Activated T-cell treated with anti-CD3 and anti-CD28 coated beads, Interleukin-2, amount 50 U/mL, for 72 hours (primary cell): ENCODE measurements at regions not wholly inside any gene's neighbourhood (a gene's known extent, or its start where the extent isn't known, plus 50 kb on each side); places are given as distances from the start of the nearest gene placed in this dataset.
"Not testable (repeated sequence)": the region's sequence is repeated elsewhere in the genome, so short reads cannot be mapped to it uniquely, and the experiment has no call there.

Experiments
- ATAC-seq, 2 donors: fragments of 150-1000 bp; cut with Tn5 transposase; replicated peaks in 1 of 2; 2 replicates each; pipeline ENCODE4 v1.10.0; 2021; ENCODE audit warnings: moderate library complexity in 2 of 2, mild to moderate bottlenecking in 1 of 2
- DNase-seq, 2 donors: peaks; one replicate each; pipeline ENCODE4 v3.0.0; 2021 to 2022; ENCODE audit warnings: mixed read lengths in 1 of 2
- H3K27ac Mint-ChIP-seq: one replicate; pipeline ENCODE4 v1.8.0; 2022; ENCODE audit warnings: mild to moderate bottlenecking, moderate library complexity, mixed read lengths
- H3K27me3 Mint-ChIP-seq: one replicate; pipeline ENCODE4 v1.8.0; 2022; ENCODE audit warnings: low read depth, mixed read lengths
- H3K36me3 Mint-ChIP-seq, 2 donors: one replicate each; pipeline ENCODE4 v1.8.0; 2022; ENCODE audit warnings: mixed read lengths in 2 of 2, mild to moderate bottlenecking in 1 of 2; ENCODE audit not compliant: insufficient read depth in 2 of 2
- H3K4me1 Mint-ChIP-seq: one replicate; pipeline ENCODE4 v1.8.0; 2022; ENCODE audit warnings: low read depth, mixed read lengths
- H3K4me3 Mint-ChIP-seq, 2 donors: one replicate each; pipeline ENCODE4 v1.8.0; 2022; ENCODE audit warnings: mild to moderate bottlenecking in 2 of 2, mixed read lengths in 2 of 2, moderate library complexity in 2 of 2
- H3K9me3 Mint-ChIP-seq, 2 donors: one replicate each; pipeline ENCODE4 v1.8.0; 2022; ENCODE audit warnings: mixed read lengths in 2 of 2

DNA sequence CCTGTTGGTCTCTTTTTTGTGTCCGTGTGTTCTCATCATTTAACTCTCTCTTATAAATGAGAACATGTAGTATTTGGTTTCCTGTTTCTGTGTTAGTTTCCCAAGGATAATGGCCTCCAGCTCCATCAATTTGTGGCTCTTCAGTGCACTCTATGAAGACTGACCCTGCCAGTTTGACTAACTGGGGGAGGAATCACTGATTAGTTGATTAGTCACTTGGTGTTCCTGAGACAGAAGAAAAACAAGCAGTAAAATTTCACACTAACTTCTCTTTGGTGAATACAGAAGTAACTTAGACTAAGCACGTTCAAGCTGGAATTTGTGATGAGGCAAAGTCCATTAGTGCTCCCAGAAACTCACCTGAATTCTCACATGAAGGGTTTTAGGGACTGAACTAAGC, 495.8 kb upstream of the RORB start:
- DNase-seq, result no peak
- no peak overlapping the region for H3K4me3 Mint-ChIP-seq
- no peaks in the 10 kb centered on the region for H3K27me3 Mint-ChIP-seq
- no peaks in the 10 kb centered on the region for H3K4me1 Mint-ChIP-seq
- H3K9me3 Mint-ChIP-seq, result peaks cover 0 to 8% of the 10 kb centered on the region in 2 donors
- H3K36me3 Mint-ChIP-seq, result peaks cover 0 to 1% of the 10 kb centered on the region in 2 donors
- no peak for ATAC-seq
- no peak overlapping the region for H3K27ac Mint-ChIP-seq

- H3K4me1 Mint-ChIP-seq, result no peaks in the 10 kb centered on the region
- peaks cover 0 to 1% of the 10 kb centered on the region in 2 donors for H3K36me3 Mint-ChIP-seq
- H3K27ac Mint-ChIP-seq, result no peak overlapping the region
- H3K27me3 Mint-ChIP-seq, result no peaks in the 10 kb centered on the region
- ATAC-seq (no peak), DNase-seq (no peak)
- H3K9me3 Mint-ChIP-seq, result peaks cover 0 to 4% of the 10 kb centered on the region in 2 donors
- H3K4me3 Mint-ChIP-seq, result no peak overlapping the region
Observed at GRCh38 chr9:74006935-74007334, 490.2 kb upstream of the RORB start.

DNA sequence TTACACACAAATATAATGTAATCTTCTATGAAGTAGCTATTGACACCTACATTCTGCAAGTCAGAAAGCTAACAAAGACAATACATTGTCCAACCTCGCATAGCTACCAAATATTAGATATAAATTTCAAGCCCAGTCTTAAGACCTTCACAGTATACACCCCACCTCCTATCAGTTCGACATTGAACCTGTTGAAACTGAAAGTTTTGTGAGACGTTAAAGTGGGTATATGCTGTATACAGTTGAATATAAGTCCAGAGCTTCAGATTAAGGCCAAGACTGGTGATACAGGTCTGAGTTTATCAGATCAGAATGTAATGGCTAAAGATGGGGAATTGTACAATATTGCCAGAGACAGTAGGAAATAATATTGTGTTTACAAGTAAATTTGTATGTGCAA, 489.3 kb upstream of the RORB start:
- Mint-ChIP-seq H3K27me3 (no peaks in the 10 kb centered on the region), H3K4me1 (no peaks in the 10 kb centered on the region), H3K27ac (no peak overlapping the region), H3K36me3 (peaks cover 0 to 1% of the 10 kb centered on the region in 2 donors), H3K4me3 (no peak overlapping the region), H3K9me3 (peaks cover 0 to 4% of the 10 kb centered on the region in 2 donors)
- no peak for ATAC-seq
- DNase-seq, result no peak

- Mint-ChIP-seq H3K9me3 (peaks cover 0 to 4% of the 10 kb centered on the region in 2 donors), H3K36me3 (no peaks in the 10 kb centered on the region), H3K4me1 (no peaks in the 10 kb centered on the region), H3K27ac (no peak overlapping the region), H3K4me3 (no peak overlapping the region), H3K27me3 (no peaks in the 10 kb centered on the region)
- no peak for ATAC-seq
- DNase-seq, result no peak
Observed at GRCh38 chr9:74016004-74016403, 481.1 kb upstream of the RORB start.

DNA sequence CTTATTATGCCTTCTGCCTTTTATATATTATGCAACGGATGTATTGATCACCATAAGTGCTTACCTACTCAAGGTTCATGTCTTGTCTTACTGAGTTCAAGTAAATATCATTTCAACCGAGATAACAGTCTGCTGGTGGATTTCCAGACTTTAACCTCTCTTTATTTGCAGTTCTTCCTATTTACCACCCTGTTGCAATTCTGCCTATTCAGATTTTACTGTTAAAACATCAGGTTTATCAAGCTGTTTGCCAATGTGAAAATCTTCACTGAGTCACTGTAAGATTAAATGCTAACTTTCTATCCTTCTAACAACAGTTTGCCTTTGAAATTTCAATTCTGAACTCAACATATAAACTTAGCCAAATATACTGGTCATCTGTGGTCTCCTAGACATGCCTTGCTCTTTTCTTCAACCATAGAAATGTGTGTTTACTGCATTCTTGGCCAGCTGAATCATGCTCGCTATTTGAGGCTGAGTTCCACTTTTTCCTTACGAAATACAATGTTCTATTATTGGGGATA, 471.7 kb upstream of the RORB start:
- Mint-ChIP-seq H3K9me3 (peaks cover 0 to 5% of the 10 kb centered on the region in 2 donors), H3K36me3 (no peaks in the 10 kb centered on the region), H3K4me3 (no peak overlapping the region), H3K27me3 (no peaks in the 10 kb centered on the region), H3K4me1 (no peaks in the 10 kb centered on the region), H3K27ac (no peak overlapping the region)
- no peak for ATAC-seq
- no peak for DNase-seq

- ATAC-seq (no peak), DNase-seq (no peak)
- peaks cover 0 to 2% of the 10 kb centered on the region in 2 donors for H3K9me3 Mint-ChIP-seq
- no peaks in the 10 kb centered on the region for H3K27me3 Mint-ChIP-seq
- no peak overlapping the region for H3K4me3 Mint-ChIP-seq
- no peak overlapping the region for H3K27ac Mint-ChIP-seq
- no peaks in the 10 kb centered on the region for H3K4me1 Mint-ChIP-seq
- no peaks in the 10 kb centered on the region for H3K36me3 Mint-ChIP-seq
Observed at GRCh38 chr9:74032421-74032820, 464.7 kb upstream of the RORB start.

DNA sequence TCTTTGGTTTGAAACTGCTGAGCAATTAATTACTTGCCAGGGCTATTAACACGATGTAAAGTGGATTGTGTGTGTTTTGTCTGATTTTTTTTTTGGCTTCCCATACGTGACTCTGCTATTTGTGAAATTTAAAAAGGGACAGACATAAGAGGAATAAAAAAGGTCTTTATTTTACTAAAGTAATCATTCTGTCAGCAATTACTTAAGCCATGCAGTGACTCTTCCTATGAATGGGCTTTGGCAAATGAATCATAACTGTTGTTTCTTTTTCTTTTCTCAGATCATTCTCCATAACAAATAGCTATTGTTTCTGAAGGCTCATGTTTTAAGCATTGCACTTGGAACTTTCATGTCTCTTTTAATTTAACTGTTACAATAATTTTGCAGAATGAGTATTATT, 461.3 kb upstream of the RORB start:
- Mint-ChIP-seq H3K27me3 (no peaks in the 10 kb centered on the region), H3K36me3 (no peaks in the 10 kb centered on the region), H3K4me3 (peak overlapping the region in 1 of 2 donors; percentile 41), H3K9me3 (no peaks in the 10 kb centered on the region), H3K4me1 (no peaks in the 10 kb centered on the region), H3K27ac (no peak overlapping the region)
- ATAC-seq, result peak in 1 of 2 donors; percentile 37
- no peak for DNase-seq

DNA sequence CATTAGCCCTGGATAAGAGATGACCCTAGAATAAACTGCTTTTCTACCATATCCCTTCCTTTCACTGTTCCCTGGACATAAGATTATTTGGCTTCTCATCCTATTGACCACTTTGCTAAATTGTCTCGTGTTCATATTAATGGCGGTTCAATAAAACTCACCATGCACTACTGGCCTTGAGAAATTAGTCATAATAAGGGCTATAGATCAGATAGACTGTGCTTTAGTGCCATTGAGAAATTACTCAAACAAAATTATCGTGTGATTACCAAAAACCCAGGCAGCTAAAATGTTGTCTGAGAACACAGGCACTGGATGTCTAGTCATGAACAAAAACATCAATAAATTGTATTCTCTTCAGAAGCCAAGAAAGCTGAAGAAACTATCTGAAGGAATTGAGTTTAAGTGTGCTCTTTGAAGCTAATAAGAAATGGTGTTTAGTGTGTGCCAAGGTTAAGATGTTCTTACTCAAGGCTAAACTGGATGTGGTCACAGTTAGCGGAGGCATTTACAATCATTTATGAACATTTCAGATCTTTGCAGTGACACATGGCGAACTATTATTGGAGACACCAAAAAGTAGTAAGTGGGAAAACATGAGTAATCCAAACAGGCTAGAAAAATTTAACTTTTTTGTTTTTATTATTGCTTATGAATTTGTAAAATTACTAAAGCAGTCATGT, 460.4 kb upstream of the RORB start:
- peak; percentile 29 to 95 for ATAC-seq
- H3K4me3 Mint-ChIP-seq, result peak overlapping the region in 1 of 2 donors; percentile 73
- DNase-seq, result no peak
- peak overlapping the region; percentile 81 for H3K27ac Mint-ChIP-seq
- H3K36me3 Mint-ChIP-seq, result no peaks in the 10 kb centered on the region
- H3K4me1 Mint-ChIP-seq, result no peaks in the 10 kb centered on the region
- no peaks in the 10 kb centered on the region for H3K27me3 Mint-ChIP-seq
- no peaks in the 10 kb centered on the region for H3K9me3 Mint-ChIP-seq

DNA sequence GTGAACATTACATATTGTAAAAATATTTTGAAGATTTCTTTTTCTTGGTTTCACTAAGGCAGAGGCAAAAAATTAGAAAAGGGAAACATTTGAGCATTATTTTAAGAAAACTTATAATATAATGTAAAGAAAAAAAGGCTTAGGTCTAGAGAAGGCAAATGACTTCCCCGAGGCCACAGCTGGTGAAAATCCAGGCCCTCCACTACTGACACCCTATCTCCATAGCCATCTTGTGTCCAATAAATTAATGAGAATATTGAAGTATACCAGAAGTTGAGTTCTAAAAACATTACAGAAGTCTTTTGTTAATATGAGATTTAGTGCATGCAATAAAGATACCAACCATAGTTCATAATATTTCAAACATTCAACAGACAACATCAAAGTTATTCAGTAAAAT, 459.9 kb upstream of the RORB start:
- H3K36me3 Mint-ChIP-seq, result no peaks in the 10 kb centered on the region

DNA sequence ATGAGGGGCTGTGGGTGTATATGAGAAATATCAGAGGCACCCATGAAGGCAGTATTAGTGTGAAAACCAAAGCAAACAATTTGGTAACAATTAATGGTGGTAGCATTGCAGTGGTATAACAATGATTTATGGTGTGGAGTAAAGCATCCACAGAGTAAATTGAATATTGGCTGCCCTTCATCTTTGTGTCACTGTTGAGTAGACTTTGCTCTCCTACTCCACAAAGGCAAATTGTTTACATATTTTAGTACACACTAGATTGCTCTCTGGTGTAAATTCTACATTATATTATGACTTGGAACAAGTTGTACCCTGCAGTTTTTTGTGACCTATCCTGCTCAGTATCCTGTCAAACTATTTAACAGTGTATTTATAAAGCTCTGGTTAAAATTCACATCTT, 455.5 kb upstream of the RORB start:
- Mint-ChIP-seq H3K36me3 (no peaks in the 10 kb centered on the region), H3K27ac (no peak overlapping the region), H3K27me3 (no peaks in the 10 kb centered on the region), H3K9me3 (peaks cover 4% of the 10 kb centered on the region in 2 donors), H3K4me3 (no peak overlapping the region), H3K4me1 (no peaks in the 10 kb centered on the region)
- no peak for ATAC-seq
- no peak for DNase-seq

More for the DNA sequence above, 459.9 kb upstream of the RORB start:
- Mint-ChIP-seq H3K27ac (peak overlapping the region; percentile 81), H3K4me1 (no peaks in the 10 kb centered on the region), H3K27me3 (no peaks in the 10 kb centered on the region), H3K4me3 (no peak overlapping the region), H3K9me3 (peaks cover 2 to 4% of the 10 kb centered on the region in 2 donors)
- DNase-seq (no peak), ATAC-seq (no peak)

- no peak for DNase-seq
- Mint-ChIP-seq H3K4me1 (no peaks in the 10 kb centered on the region), H3K9me3 (peaks cover 4% of the 10 kb centered on the region in 2 donors), H3K36me3 (no peaks in the 10 kb centered on the region), H3K27me3 (no peaks in the 10 kb centered on the region), H3K27ac (no peak overlapping the region), H3K4me3 (no peak overlapping the region)
- no peak for ATAC-seq
Observed at GRCh38 chr9:74044844-74045243, 452.3 kb upstream of the RORB start.

GRCh38 chr9:74056023-74056422, 441.1 kb upstream of the RORB start:
- Mint-ChIP-seq H3K27me3 (no peaks in the 10 kb centered on the region), H3K9me3 (peaks cover 4 to 6% of the 10 kb centered on the region in 2 donors), H3K4me1 (no peaks in the 10 kb centered on the region), H3K4me3 (no peak overlapping the region), H3K27ac (no peak overlapping the region), H3K36me3 (no peaks in the 10 kb centered on the region)
- ATAC-seq, result no peak
- no peak for DNase-seq

GRCh38 chr9:74057051-74057450, 440.1 kb upstream of the RORB start:
- ATAC-seq, DNase-seq, H3K27ac Mint-ChIP-seq, H3K4me3 Mint-ChIP-seq, H3K4me1 Mint-ChIP-seq, H3K9me3 Mint-ChIP-seq, H3K27me3 Mint-ChIP-seq, H3K36me3 Mint-ChIP-seq: not testable (repeated sequence)

- Mint-ChIP-seq H3K4me3 (no peak overlapping the region), H3K27ac (no peak overlapping the region), H3K36me3 (peaks cover 0 to 2% of the 10 kb centered on the region in 2 donors)
Observed at GRCh38 chr9:74064702-74065101, 432.4 kb upstream of the RORB start.

More at GRCh38 chr9:74064702-74065101, 432.4 kb upstream of the RORB start:
- Mint-ChIP-seq H3K9me3 (peaks cover 2 to 3% of the 10 kb centered on the region in 2 donors), H3K27me3 (no peaks in the 10 kb centered on the region), H3K4me1 (no peaks in the 10 kb centered on the region)
- ATAC-seq (no peak), DNase-seq (no peak)
